IPS-NIHi7 (cell line): ENCODE measurements at regions not wholly inside any gene's neighbourhood (a gene's known extent, or its start where the extent isn't known, plus 50 kb on each side); places are given as distances from the start of the nearest gene placed in this dataset.

ENCODE experiments used
- DNase-seq: peaks from one replicate; pipeline ENCODE4 v3.0.0; 2012; ENCODE audit warnings: mixed read lengths; ENCODE audit errors: extremely low spot score

DNA sequence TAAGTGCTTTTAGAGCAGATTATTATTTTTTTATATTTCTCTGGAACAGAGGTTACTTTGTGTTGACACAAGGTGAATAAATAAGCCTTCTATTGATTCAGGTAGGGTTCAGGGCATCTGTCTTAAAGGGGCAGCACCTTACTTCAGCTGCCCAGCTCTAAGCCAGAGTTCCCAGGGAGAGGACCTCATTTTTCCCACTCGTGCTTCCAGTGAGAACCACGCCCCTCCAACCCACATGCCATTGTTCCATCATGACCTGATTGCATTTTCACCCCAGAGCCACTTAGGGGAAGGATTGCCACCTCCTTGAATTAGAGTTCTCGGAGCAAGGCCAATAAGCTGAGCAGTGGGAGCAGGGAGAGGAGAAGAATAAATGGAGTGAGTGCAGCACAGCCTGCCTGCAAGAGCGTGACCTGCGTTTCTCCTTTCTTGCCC, 104.3 kb upstream of the FRY start:
- DNase-seq: no peak

- no peak for DNase-seq
Measured at GRCh38 chr13:31929031-31929770, 102.4 kb upstream of the FRY start.

- DNase-seq: no peak
Measured at GRCh38 chr13:31930490-31930889, 101.1 kb upstream of the FRY start.

DNA sequence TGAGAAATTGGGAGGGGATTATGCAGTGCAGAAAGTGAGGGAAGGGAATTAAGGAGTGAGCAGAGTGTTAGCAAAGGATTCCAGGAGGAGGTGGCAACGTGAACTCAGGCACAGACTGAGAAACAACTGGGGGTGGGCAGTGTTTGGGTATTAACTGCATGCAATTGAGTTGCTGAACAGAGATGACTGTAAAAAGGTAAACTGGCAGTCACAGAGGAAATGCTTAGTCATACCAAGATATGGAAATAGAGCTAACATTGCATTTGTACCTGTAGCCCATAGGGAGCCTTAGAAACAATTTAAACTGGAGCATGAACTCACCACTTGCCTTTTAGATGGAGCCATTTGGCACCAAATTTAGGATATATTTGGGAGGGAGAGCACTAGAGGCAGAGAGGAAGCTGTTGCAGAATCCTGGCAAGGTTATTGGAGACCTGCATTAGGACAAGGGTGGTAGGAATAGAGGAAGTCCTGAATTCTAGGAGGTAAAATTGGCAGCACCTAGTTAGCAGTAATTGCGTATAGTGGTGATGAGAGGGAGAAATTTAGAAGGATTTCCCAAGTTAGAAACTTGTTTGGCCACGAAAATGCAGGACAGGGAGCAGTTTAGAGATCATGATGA, 100.6 kb upstream of the FRY start:
- no peak for DNase-seq

DNA sequence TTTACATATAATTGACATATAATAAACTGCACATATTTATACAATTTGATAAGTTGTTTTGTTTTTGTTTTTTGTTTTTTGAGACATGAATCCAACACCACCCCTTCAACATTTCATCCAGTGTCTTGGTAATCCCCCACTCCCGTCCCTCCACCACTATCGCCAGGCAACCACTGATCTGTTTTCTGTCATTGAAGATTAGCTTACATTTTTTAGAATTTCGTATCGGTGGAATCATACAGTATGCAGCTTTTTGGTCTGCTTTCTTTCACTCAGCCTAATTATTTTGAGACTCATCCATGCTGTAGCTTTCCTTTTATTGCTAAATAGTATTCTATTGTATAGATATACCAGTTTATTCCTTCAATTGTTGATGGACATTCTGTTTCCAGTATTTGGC, 94.1 kb upstream of the FRY start:
- no peak for DNase-seq

DNA sequence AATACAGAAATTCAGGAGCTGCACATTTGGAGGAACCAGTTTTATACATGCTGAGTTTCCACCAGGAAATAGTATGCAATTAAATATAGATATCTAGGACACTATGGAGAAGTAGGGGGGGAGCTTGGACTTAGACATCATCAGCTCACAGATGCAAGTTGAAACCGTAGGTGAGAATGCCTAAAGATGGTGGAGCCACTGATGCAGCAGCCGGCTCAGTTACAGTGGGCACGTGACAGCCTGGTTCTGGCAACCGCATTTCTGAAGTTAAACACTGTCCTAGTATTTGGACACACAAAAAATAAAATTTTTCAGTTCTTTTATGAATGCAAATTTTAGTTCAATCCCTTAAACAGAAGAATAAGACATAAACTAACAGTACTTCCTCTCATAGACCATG, 91.5 kb upstream of the FRY start:
- no peak for DNase-seq

DNA sequence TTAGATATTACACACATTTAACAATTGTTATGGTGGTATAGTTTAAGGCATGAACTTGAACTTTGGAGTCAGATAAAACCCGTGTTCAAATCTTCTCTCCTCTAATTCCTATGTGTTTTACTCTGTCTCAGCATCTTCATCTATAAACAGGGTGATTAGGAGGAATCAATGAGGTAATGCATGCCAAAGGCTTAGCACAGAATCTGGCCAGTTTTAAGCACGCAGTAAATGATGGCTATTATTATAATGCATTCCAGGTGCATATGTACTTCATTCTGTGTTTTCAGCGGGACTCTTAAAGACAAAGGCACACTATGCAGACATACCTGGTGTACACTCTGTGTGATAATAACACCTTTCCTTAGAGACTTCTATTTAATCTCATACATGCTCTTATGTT, 88.0 kb upstream of the FRY start:
- DNase-seq: no peak

- DNase-seq: no peak
Measured at GRCh38 chr13:31944262-31945160, 87.1 kb upstream of the FRY start.

- peak; percentile 48 for DNase-seq
Measured at GRCh38 chr13:31945202-31945961, 86.2 kb upstream of the FRY start.

- DNase-seq: no peak
Measured at GRCh38 chr13:31946091-31946770, 85.3 kb upstream of the FRY start.

- DNase-seq: no peak
Measured at GRCh38 chr13:31947105-31947504, 84.5 kb upstream of the FRY start.

DNA sequence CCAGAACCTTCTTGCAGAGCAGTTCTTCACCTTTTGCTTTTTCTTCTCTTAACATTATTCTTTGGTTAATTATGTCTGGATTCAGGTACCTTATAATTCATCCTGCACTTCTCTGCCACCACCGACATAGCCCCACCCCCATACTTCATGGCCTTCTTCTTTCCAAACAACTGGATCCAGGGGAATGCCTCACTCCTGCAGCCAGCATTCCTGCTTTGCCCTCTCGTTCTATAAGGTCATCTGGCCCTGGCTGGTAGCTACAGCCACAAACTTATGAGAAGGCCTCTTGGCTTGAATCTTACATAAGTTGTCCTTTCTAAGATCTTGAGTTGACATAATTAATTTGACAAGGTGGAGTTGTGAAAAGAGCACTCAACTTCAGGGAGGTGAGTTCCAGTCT, 84.1 kb upstream of the FRY start:
- DNase-seq: no peak

DNA sequence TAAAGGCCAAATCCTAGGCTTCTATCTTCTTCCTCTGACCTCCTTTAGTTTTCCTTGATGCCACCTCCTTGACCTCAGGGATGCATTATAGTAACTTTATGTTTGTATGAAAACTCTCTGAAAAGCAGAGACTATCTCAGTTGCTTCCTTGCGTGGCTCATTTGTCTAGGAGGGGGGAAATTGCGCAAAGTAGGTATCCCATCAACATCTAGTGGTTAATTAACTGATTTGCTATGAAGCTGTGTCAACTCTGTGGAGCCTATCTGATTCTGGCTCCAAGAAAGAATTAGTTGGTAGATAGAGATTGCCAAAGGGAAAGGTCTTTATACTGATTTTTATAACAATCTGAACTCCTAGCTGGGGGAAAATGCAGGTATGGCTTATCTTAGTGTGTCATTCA, 82.1 kb upstream of the FRY start:
- DNase-seq: no peak

- DNase-seq: no peak
Measured at GRCh38 chr13:31950111-31950815, 81.3 kb upstream of the FRY start.

DNA sequence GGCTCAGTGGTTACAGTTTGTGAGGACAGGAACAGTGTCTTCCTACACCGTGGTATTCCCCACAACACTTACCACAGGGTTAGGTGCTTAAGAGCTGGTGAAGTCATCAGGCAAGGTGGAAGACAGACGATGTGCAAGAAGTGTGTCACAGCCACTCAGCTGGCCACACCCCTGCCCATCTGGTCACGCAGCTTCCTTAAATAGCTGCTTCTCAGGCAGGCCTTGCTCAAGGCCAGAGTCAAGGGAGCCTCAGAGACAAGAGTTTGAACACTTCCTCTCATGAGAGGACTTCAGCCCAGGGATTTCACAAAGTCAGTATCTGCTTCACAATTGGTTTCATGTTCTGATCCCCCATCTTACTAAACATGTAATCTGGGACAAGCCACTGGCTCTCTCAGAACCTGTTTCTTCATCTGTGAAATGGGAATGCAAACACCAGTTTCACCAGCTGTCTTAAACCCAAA, 80.3 kb upstream of the FRY start:
- DNase-seq: no peak

DNA sequence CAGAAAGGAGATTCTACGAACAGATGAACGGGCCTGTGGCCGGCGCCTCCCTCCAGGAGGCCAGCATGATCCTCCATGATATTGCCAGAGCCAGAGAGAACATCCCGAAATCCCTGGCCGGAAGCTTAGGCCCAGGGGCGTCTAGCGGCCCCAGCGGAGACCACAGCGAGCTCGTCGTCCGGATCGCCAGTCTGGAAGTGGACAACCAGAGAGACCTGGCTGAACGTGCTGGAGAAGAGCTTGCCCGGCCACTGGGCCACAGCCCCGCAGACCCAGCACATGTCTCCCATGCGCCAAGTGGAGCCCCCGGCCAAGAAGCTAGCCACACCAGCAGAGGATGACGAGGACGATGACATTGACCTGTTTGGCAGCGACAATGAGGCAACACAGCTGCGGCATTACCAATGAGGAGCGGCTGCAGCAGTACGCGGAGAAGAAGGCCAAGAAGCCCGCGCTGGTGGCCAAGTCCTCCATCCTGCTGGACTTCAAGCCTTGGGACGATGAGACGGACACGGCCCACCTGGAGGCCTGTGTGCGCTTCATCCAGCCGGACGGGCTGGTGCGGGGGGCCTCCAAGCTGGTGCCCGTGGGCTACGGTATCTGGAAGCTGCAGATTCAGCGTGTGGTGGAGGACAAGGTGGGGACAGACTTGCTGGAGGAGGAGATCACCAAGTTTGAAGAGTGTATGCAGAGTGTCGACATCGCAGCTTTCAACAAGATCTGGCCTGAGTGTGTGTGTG, 78.8 kb upstream of the FRY start:
- DNase-seq: no peak

DNA sequence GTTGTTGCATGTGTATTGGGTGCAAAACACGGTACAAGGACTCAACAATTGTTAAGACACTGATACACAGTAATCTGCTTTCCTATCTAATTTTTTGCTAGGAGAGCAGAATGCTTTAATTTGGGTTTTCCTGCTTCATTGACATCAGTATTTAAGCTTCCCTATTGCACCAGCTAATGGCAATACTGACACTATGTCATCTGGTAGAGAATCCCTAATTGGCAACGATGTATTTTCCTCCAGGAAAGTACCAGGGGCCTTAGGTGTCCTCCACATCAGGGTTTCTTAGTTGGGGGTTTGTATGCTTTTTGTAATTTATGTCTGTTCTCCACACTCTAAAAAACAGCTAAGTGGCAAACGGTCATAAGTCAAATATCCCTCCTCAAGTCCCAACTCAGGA, 76.5 kb upstream of the FRY start:
- no peak for DNase-seq

DNA sequence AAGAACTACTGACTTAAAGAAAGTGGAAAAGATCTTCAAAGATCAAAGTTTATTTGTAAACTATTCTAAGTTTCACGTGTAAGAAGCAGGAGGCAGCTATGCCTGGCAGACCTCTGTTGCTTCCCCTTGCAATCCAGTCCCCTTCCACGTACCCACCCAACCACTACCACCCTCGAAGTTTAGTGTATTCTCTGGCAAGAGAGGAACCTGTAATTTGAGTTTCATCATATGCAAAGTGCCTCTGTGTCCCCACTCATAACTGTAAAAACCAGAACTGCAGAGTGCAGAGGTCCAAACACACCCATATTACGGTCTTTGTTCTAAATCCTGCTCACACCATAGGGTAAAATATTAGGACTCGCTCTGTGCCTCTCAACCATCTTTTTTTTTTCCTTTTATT, 75.8 kb upstream of the FRY start:
- DNase-seq: no peak

GRCh38 chr13:31956980-31957644, 74.5 kb upstream of the FRY start:
- DNase-seq: no peak
